IPS-NIHi7 (cell line): ENCODE measurements at regions not wholly inside any gene's neighbourhood (a gene's known extent, or its start where the extent isn't known, plus 50 kb on each side); places are given as distances from the start of the nearest gene placed in this dataset.

Source experiments
- DNase-seq: peaks from one replicate; pipeline ENCODE4 v3.0.0; 2012; ENCODE audit warnings: mixed read lengths; ENCODE audit errors: extremely low spot score

DNA sequence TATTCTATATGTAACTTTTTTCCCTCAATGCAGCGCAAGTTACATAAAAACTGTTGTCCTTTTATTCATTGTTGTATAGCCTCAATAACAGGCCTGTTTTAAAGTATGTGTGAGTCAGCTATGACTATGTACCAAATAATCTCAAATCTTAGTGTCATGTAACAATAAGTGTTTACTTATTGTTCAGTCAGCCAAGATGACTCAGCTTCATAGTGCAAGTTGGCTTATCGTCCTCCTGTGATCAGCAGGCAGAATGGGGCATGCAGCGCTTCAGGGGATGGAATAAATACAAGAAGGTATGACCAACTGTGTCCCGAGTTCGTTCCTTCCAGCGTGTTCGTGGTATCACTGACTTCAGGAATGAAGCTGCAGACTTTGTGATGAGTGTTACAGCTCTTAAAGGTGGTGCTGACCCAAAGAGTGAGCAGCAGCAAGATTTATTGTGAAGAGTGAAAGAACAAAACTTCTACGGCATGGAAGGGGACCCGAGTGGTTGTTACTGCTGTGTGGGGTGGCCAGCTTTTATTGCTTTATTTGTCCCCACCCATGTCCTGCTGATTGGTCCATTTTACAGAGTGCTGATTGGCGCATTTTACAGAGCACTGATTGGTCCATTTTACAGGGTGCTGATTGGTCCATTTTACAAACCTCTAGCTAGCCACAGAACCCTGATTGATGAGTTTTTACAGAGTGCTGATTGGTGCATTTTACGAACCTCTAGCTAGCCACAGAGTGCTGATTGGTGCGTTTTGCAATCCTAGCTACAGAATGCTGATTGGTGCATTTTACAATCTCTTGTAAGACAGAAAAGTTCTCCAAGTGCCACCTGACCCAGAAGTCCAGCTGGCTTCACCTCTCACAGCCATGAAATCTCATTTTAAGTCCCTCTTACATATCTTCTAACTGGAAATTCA is 1016.0 kb downstream of the MCTP2 start:
- DNase-seq: no peak

DNA sequence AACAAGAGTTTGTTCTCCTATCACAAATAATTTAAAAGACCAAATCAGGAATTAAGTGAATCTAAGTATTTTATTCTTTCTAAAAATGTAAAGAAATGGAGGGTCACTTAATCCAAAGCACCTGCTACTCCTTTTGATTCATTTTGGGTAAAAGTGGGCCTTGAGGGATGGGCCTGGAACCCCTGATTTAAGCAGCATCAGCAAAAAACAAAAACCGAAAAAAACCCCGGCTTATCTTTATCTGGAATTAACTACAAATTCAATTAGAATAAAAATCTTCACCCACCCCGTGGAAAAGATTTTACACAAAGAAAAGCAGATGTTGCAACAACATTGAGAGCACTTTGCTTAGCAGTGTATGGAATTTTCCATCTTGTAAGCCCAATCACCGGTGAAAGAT is 1018.2 kb downstream of the MCTP2 start:
- no peak for DNase-seq

DNA sequence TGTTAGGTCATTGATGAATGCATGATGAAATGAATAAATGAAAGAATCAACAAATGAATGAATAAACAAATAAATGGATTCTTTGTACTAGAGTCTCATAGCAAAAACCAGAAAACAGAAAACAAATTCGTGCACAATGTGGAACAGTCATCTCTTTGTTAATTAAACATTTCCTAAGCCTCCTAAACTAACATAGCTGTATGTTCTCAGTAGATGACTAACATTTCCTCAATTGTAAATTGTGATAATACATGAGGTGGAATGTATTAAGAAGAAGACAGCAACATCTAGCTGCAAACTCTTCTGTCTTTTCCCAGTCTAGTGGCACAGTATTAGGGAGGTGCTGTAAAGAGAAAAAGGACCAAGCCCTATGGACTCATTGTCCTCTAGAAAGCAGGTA is 1021.0 kb downstream of the MCTP2 start:
- no peak for DNase-seq

DNA sequence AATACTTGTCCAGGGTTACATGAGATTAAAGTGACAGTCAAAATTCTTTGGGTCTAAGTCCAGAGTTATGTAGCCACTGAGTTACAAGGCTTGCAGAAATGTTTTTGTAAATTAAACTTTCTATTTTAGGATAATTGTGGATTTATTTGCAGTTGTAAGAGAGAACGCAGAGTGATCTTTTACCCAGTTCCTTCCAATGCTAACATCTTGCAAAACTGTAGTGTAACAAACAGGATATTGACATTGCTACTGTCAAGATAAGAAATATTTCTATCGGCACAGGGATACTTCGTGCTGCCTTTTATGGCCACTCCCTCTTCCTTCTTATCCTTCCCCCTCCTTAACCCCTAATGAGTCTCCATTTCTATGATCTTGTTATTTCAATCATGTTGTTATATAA is 1022.9 kb downstream of the MCTP2 start:
- no peak for DNase-seq

DNA sequence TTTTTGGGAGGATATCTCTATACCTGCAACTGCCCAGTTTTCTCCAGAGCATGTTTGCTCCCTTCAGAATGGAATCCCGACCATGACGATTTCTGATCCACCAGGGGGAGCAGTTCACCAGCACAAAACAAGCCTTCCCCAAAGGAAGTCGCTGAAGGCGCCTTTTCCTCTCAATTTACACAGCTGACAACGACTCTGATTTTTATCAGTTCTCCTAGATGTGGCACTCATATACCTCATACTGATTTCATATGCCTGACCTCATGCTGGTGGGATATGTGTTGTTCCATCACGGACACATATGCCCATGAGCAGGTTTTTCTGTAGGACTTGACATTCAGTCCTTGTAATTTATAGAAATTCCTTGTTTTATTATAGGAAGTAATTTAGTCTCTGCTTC is 1028.2 kb downstream of the MCTP2 start:
- DNase-seq: peak; percentile 75

DNA sequence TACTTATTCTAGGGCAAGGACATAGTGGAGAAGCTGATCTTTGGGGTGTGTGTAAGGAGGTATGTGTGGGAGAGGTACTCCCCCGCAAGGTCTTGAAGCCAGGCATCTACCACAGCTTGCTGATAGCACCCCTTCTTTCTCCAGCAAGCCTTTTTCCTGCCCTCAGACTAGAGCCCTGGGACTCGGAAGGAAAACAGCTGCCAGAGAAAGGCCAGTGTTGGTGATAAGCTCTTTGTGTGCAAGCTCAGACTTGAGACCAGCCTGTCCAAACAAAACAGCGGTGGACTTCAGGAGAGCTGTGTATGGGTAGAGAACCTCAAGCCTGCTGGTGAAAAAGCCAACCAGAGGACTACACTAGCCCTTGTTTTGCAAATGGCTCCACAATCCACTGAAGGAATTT is 1028.6 kb downstream of the MCTP2 start:
- DNase-seq: no peak

DNA sequence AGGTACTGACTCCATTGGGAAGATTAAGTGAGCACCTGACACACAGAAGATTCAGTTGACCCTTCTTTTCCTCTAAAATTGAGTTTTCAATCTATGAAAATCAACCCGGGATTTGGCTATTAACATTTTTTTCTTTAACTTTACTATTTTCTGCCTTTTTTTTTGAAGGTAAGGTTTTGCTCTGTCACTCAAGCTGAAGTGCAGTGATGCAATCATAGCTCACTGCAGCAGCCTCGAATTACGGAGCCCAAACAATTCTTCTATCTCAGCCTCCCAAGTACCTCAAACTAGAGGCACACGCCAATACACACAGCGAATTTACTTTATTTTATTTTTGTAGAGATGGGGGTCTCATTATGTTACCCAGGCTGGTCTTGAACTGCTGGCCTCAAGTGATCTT is 1029.5 kb downstream of the MCTP2 start:
- no peak for DNase-seq

DNA sequence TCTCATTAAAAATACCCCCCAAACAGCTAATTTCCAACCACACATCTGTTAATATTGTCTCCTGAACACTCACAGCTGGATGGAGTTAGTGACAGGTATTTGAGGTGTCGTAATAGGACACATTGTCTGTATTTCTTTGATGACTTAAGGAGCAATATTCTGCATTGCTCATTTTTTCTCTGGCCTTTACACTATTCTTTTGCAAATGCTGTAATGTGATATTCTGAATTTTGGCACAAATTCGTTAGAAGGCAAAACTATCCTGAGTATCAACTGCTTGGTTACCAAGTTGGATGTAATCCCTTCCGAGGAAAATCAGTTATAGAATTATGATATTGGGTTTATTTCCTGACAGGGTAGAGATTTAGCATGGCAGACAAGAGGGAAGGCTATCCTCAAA is 1030.2 kb downstream of the MCTP2 start:
- DNase-seq: no peak

DNA sequence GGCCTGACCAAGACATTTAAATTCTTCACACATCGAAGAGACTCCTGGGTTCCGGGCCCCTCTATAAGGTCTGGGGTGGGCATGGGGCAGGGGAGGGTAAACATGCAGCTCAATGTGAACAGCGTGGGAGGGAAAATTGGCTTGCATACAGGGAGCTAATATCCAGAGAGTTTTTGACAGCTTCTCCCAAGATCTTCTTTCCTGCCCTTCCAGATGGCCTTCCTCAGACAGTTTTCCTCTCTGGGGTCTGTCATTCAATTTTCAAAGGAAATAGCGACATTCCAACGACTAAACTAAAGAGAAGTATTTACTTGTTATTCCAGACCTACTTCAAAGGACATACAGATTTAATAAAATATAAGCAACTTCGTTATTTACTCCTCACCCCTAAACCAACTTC is 1030.6 kb downstream of the MCTP2 start:
- DNase-seq: no peak

DNA sequence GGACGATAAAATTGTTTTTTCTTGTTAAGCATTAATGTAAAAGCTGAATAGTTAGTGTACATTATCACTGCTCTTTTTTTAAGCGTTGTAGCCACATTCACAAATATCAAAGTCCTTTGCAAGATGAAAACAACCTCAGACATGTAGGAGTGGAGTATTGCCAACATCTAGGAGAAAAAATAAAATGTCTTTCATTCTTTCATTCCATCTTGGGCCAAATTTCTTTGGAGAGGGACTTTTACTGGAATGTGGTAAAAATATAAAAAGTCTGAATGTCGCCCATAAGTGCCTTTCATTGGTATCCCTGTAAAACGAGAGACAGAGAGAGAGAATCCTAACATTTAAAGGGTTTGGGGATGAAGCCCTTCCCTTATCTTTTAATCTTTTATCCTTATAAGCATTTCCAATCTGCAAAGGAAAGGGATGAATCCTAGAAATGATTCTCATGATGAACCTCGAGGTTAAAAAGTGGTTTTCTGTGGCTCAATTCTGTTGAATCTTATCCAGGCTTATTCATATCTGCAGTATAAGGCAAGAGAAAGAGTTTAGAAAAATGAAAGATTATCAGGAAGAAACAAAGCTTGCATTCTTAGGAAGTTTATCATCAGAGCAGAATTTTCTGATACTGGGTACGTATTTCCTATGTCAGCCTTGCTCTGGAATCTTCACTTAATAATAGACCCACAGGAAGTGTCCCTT is 1031.7 kb downstream of the MCTP2 start:
- no peak for DNase-seq

DNA sequence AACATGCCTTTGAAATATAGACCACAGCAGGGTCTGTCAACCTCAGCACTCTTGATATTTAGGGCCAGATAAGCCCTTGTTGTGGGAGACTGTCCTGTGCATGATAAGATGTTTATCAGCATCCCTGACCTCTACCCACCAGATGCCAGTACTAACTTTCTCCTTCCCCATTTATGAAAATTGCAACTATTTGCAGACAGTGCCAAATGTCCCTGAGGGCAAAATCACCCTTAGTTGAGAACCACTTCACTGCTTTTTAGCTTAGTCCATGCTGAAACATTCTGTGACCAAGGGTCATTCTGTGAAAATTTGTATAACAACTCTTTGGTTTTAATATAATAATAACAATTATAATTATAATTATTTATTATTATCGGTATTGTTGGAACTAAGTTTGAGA is 1032.4 kb downstream of the MCTP2 start:
- DNase-seq: no peak

DNA sequence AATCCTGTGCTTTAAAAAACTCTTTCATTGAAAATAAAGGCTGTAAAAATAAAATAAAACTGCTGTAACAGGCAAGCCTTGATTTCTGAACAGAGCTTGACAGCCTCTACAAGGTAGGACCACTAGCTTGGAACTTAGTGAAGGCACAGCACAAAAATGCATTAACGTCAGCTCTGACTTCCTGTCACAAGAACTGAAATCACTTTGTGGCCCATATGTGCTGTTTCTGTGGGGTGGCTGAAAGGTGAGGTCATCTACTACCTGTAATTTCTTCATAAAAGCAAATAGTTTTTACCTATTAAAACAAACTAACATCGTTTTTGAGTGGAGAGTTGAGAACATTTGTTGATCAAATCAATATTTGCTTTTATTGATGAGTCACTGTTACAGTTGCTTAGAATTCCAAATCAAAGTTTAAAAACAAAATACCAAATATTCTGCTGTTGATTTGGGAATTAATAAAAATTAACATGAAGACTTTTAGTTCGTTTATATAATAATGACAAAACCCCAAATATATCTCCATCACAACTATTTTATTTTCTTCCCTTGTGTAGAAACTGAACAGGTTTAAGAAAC is 1034.1 kb downstream of the MCTP2 start:
- no peak for DNase-seq

DNA sequence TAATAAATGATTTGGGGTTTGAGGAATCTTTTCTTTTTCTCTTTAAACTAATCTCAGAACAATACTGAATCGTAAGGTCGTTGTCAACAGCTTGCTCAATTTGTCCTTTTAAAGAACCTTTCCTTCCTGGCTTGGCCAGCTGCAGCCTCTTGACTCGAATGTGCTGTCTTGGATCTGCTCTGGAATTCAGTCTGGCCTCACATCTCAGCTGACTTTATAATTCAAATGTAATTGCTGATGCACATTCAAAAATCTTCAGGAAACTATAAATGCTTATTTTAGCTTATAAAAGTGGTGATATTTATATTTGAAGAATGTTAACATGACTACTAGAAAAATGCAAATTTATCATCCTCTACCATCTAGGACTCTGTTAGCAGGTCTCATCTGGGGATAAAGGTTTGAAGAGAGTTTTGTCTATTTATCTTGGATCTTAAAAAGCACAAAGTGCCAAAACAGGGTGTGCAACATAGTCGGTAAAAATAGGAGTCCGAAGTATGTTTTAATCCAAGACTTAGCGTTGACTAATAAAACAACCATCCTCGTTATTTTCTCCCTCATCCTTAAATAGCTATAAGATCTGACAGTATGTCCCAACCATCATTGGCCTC is 1035.2 kb downstream of the MCTP2 start:
- no peak for DNase-seq

DNA sequence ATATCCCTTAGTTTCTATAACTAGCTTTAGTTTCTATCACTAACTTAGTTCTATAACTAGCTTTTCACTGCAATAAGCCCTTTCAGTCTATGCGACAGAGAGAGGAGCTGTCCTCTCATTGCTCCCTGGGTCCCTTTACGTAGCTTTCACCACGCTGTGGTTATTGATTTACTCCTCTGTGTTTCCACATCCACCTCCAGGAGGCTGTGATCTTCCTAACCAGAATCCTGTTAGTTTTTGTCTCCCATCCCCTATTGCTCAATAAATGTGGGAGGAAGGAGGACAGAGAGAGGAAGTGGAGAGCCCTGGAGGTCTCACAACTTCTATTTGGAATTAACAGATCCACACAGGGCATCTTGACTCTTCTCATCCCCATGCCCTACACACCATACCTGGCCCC is 1036.1 kb downstream of the MCTP2 start:
- DNase-seq: no peak

DNA sequence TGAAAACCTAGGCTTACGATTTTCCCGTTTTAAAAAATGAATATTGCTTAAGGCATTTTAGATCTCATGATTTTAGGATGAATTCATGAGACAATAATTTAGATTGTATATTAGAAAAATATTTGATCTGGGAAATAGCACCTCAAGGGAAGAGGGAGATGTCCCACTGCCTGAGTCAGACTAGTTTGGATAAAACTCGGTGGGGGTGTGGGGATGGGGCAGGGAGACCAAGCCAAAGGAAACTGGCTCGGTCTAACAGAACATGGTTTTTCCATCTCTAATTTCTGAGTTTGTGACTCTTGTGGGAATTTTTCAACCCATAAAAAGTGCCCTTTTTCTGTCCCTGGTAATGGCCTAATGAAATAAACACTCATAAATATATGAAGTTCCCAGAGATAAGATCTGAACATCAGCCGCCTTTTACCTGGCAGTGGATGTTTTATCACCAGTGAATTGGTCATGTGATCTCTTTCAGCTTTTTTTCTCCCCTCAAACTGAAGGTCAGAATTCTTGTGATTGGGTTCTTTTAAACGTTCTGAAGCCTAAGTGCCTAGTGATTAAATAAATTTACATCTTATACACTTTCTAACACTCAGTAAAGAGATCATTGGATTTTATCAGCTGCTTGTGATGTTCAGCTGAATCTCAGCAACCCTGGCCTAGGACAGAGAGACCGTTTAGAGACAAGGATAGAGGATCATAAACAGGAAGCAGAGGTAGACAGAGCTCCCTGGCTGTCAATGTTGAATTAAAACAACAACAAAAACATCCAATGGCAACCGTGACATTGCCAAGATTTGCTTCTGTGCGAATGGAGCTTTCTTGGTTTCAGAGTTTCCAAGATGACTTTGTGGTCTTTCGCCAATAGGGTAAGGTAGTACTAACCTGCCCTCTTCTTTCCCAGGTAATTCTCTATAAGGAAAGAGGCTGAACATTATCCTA is 1038.2 kb downstream of the MCTP2 start:
- DNase-seq: no peak

DNA sequence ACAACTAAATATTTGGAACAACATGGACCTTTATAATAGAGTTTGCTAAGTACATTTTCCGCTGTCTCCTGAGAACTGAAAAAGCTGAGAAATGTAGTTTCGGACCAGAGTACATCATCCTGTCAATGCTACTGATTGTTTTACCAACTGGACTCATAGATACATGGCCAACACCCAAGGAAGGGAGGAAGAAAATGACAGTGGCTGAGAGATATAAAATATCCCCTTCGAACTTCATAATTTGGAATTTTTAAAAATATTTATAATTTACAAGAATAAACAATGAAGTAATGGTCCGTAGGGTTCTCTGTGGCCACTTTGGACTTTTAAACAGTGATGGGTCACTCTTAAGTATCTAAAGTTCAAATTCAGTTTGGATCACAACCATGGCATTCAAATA is 1042.7 kb downstream of the MCTP2 start:
- DNase-seq: no peak

DNA sequence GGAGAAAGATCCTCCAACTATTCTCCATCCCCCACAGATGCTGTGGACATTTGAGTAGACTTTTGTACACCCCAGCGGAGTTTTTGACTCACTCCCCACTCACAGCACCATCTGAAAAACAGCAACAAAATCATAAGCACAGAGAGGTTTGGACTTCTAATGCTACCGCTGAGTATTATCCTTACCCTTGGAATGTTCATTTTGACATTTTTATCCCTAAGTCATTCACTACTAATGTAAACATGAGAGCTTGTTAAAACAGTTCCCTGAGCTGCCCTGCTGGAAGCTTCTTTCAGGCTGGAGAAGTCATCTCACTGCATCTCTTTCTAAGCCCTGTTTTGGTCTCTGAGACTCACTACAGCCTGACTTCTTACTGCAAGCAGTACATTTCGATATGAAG is 1045.9 kb downstream of the MCTP2 start:
- no peak for DNase-seq

DNA sequence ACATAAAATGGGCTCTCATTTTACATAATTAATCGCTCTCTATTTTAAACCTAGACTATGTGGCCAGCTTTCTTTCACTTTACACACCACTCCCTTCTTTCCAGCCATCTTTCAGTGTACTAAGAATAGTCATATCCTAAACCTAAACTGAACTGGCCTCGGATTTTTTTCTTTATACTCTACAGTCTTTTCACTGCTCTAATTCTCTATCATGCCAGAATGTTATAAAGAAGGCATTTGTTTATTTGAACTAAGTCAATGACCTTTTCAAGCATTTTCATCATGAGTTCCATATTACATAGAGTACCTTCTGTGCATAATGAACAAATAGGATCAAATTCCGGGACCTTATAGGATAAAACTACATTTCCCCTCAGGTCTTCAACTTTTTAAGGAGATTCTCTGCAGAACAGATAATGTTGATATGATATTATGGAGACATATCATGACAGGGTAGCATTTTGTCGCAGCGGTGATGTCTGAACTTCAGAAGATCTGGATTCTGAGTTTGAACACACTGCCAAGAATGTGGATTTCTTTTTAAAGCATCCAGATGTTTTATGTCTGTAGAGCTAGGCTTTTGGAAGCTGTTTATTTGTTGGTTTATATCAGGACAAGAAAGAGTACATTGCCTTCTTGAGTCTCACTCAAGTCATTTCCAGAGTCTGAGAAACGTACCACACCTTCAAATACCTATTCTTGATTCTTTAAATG is 1047.3 kb downstream of the MCTP2 start:
- no peak for DNase-seq

DNA sequence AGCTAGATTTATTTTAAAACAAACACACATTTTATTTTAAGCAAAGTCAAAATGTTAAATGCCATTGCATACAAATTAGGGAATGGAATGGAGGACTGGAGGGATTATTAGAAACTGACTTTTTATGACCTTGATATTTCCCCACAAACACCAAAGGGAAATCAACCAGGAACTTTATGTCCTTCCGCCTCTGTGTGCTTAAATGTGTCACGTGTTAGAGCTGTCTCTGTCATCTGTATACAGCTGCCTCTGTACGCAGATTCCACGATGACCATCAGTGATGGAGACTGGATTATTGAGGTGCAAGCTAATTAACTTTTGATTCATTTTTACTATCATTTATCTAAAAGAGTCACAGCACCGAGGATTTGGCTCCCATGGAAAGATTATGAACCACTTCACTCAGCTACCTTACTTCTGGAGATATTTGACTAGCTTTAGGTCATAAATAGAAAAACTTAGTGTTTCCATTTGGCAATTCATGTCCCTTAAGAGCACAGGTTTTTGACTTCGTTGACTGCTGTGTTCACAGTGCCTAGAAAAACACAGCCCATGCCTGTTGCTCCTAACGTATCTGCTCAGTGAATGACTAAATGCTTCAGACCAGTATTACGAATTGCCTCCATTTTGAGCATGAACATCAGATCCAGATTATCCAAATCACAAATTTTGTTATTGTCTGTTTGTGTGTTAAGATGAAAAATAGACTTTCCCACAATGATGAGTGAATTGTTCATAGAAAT is 1048.1 kb downstream of the MCTP2 start:
- DNase-seq: no peak

DNA sequence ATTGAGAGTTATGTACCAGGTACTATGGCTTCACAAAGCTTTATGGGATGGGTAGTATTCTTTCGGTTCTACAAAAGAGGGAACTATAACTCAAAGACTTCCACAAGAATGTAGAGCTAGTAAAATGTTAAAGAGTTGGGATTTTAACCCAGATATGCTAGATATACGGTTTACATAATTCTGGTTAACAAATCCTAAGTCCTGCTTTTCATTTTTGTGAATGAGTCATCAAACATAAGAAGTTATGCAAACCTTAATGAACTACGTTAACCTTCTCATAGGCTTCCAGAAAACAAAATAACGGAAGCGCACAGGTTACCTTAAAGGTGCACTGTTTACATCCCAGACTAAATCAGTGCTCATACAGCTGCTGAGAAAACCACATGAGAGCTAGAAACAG is 1049.3 kb downstream of the MCTP2 start:
- DNase-seq: no peak
